MM.1S (cell line): ENCODE measurements at regions not wholly inside any gene's neighbourhood (a gene's known extent, or its start where the extent isn't known, plus 50 kb on each side); places are given as distances from the start of the nearest gene placed in this dataset.

Experiments
- DNase-seq: peaks from one replicate; pipeline ENCODE4 v3.0.0-alpha.2; 2015
- H2AFZ ChIP-seq: fragments of 300-600 bp; sonication (generic); 2 replicates; pipeline ENCODE4 v1.6.0; 2016; ENCODE audit warnings: antibody characterized with exemption, low read length
- H3F3A ChIP-seq: fragments of 300-600 bp; sonication (generic); 2 replicates; pipeline ENCODE4 v1.6.1; 2016; ENCODE audit warnings: mild to moderate bottlenecking, antibody characterized with exemption, low read length, moderate library complexity, mixed read lengths; ENCODE audit not compliant: insufficient read depth
- H3K27ac ChIP-seq: fragments of 300-600 bp; sonication (generic); 2 replicates; pipeline ENCODE4 v1.5.1; 2016; ENCODE audit warnings: mild to moderate bottlenecking, low read length
- H3K27me3 ChIP-seq: fragments of 300-600 bp; sonication (generic); replicated peaks from 2 replicates; pipeline ENCODE4 v1.6.0; 2016; ENCODE audit warnings: low read length; ENCODE audit not compliant: insufficient read depth
- H3K36me3 ChIP-seq: fragments of 300-600 bp; sonication (generic); replicated peaks from 2 replicates; pipeline ENCODE4 v1.6.1; 2016; ENCODE audit warnings: mild to moderate bottlenecking, low read length, mixed read lengths; ENCODE audit not compliant: insufficient read depth
- H3K4me1 ChIP-seq: fragments of 300-600 bp; sonication (generic); 2 replicates; pipeline ENCODE4 v1.6.1; 2016; ENCODE audit warnings: low read length, mixed read lengths
- H3K4me2 ChIP-seq: fragments of 300-600 bp; sonication (generic); 2 replicates; pipeline ENCODE4 v1.6.0; 2016; ENCODE audit warnings: low read depth, low read length
- H3K4me3 ChIP-seq: fragments of 300-600 bp; sonication (generic); 2 replicates; pipeline ENCODE4 v1.5.1; 2016; ENCODE audit warnings: low read length, mixed read lengths
- H3K79me2 ChIP-seq: fragments of 300-600 bp; sonication (generic); 2 replicates; pipeline ENCODE4 v1.6.1; 2016; ENCODE audit warnings: mixed run types, low read length, mixed read lengths
- H3K9ac ChIP-seq: fragments of 300-600 bp; sonication (generic); 2 replicates; pipeline ENCODE4 v1.6.1; 2016; ENCODE audit warnings: low read length, mixed read lengths
- H3K9me2 ChIP-seq: fragments of 300-600 bp; sonication (generic); replicated peaks from 2 replicates; pipeline ENCODE4 v1.6.1; 2016; ENCODE audit warnings: mild to moderate bottlenecking, low read length, mixed read lengths; ENCODE audit not compliant: insufficient read depth
- H3K9me3 ChIP-seq: fragments of 300-600 bp; sonication (generic); replicated peaks from 2 replicates; pipeline ENCODE4 v1.6.1; 2016; ENCODE audit warnings: mild to moderate bottlenecking, low read length, mixed read lengths; ENCODE audit not compliant: insufficient read depth
- H4K20me1 ChIP-seq: fragments of 300-600 bp; sonication (generic); 2 replicates; pipeline ENCODE4 v1.6.1; 2016; ENCODE audit warnings: mild to moderate bottlenecking, low read length, moderate library complexity, mixed read lengths; ENCODE audit not compliant: insufficient read depth
- CTCF ChIP-seq: fragments of 300-600 bp; sonication (generic); IDR thresholded peaks from 2 replicates; pipeline ENCODE4 v1.5.1; 2016; ENCODE audit warnings: antibody characterized with exemption, low read length, mixed read lengths
- EZH2 ChIP-seq: fragments of 300-600 bp; sonication (generic); optimal IDR thresholded peaks from 2 replicates; pipeline ENCODE3; 2017; ENCODE audit warnings: low read depth, mild to moderate bottlenecking, antibody characterized with exemption, low read length, mixed read lengths
- EZH2phosphoT487 ChIP-seq: fragments of 300-600 bp; sonication (generic); IDR thresholded peaks from 2 replicates; pipeline ENCODE4 v1.6.1; 2018; ENCODE audit warnings: antibody characterized with exemption, low read length

GRCh38 chr3:16824081-16824696, 60.6 kb upstream of the PLCL2 start:
- peak; percentile 94 for DNase-seq
- Histone ChIP-seq H3F3A (peaks cover 15% of the 10 kb centered on the region), H3K79me2 (no peaks in the 10 kb centered on the region), H2AFZ (peak overlapping the region; percentile 5), H3K9me2 (no peaks in the 10 kb centered on the region), H3K27ac (peak overlapping the region; percentile 56; the same call in 1 of the 2 replicates), H3K27me3 (no peaks in the 10 kb centered on the region), H3K9ac (no peak overlapping the region), H4K20me1 (no peaks in the 10 kb centered on the region), H3K36me3 (no peaks in the 10 kb centered on the region), H3K9me3 (no peaks in the 10 kb centered on the region), H3K4me3 (no peak overlapping the region), H3K4me2 (peak overlapping the region; percentile 34), H3K4me1 (peaks cover 31% of the 10 kb centered on the region)
- TF ChIP-seq EZH2phosphoT487 (no peak), CTCF (no peak)

GRCh38 chr3:16825617-16826204, 59.0 kb upstream of the PLCL2 start:
- no peak for DNase-seq
- no peaks in the 10 kb centered on the region for H3K9me3 ChIP-seq
- H3K27ac ChIP-seq = no peak overlapping the region
- peaks cover 33% of the 10 kb centered on the region for H3K4me1 ChIP-seq
- no peaks in the 10 kb centered on the region for H3K79me2 ChIP-seq
- no peaks in the 10 kb centered on the region for H3K9me2 ChIP-seq
- H2AFZ ChIP-seq = no peak overlapping the region
- no peak overlapping the region for H3K4me2 ChIP-seq
- no peaks in the 10 kb centered on the region for H3K36me3 ChIP-seq
- no peak overlapping the region for H3K9ac ChIP-seq
- peaks cover 15% of the 10 kb centered on the region for H3F3A ChIP-seq
- no peaks in the 10 kb centered on the region for H4K20me1 ChIP-seq
- no peak for TF ChIP-seq EZH2
- no peak for TF ChIP-seq CTCF
- no peak for TF ChIP-seq EZH2phosphoT487
- H3K4me3 ChIP-seq = no peak overlapping the region
- no peaks in the 10 kb centered on the region for H3K27me3 ChIP-seq

GRCh38 chr3:16828815-16829214, 55.9 kb upstream of the PLCL2 start:
- Histone ChIP-seq H3F3A (peaks cover 12% of the 10 kb centered on the region), H3K36me3 (no peaks in the 10 kb centered on the region), H3K79me2 (no peaks in the 10 kb centered on the region), H2AFZ (peak overlapping the region; percentile 21; the same call in 1 of the 2 replicates), H4K20me1 (no peaks in the 10 kb centered on the region), H3K27ac (no peak overlapping the region), H3K4me3 (no peak overlapping the region), H3K9ac (no peak overlapping the region), H3K27me3 (no peaks in the 10 kb centered on the region), H3K4me2 (peak overlapping the region; percentile 44; the same call in 1 of the 2 replicates), H3K9me2 (no peaks in the 10 kb centered on the region), H3K4me1 (peaks cover 24% of the 10 kb centered on the region), H3K9me3 (no peaks in the 10 kb centered on the region)
- DNase-seq = peak; percentile 85
- TF ChIP-seq EZH2phosphoT487 (no peak), CTCF (peak; percentile 67)
